ENCODE measurements at regions not wholly inside any gene's neighbourhood (a gene's known extent, or its start where the extent isn't known, plus 50 kb on each side); places are given as distances from the start of the nearest gene placed in this dataset.

- no peak overlapping the region for H3K4me2 ChIP-seq (ENCODE audit: low read length)
- no peaks in the 10 kb centered on the region for H3K9me3 ChIP-seq (replicated peaks; ENCODE audit: low read length)
- H3K36me3 ChIP-seq (ENCODE audit: insufficient read depth, low read length): no peaks in the 10 kb centered on the region
- no peak overlapping the region for H3K9ac ChIP-seq (ENCODE audit: low read depth, low read length)
- H3K27me3 ChIP-seq (ENCODE audit: control insufficient read depth, insufficient read depth, low read length): peaks cover 24% of the 10 kb centered on the region
- no peaks in the 10 kb centered on the region for H3K4me1 ChIP-seq (ENCODE audit: control insufficient read depth, insufficient read depth, low read length)
- no peak overlapping the region for H3K4me3 ChIP-seq (ENCODE audit: low read length)
Observed at GRCh38 chr21:18518054-18518481, 114.5 kb upstream of the TMPRSS15 start.

DNA sequence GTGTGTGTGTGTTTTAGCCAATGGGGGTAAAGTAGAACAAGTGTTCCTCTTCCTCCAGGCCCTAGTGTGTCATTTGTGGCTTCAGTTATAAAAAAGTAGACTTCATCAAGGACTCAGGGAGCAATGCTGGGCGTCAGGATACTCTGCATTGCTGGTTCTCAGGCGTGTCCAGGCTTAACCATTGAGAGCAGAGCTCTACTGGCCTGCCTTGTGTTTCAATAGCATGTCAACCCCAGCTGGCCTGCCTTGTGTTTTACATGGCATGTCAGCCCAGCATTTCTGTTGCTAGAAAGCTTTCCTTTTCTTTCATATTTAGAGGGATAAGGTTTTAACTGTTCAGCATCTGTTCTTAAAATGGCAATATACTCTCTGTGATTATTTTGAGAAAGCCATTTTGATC, 117.6 kb upstream of the TMPRSS15 start:
- Histone ChIP-seq H3K27me3 (ENCODE audit: control insufficient read depth, insufficient read depth, low read length) (peaks cover 18% of the 10 kb centered on the region), H3K9ac (ENCODE audit: low read depth, low read length) (no peak overlapping the region), H3K4me1 (ENCODE audit: control insufficient read depth, insufficient read depth, low read length) (no peaks in the 10 kb centered on the region), H3K4me3 (ENCODE audit: low read length) (no peak overlapping the region), H3K9me3 (replicated peaks; ENCODE audit: low read length) (no peaks in the 10 kb centered on the region), H3K4me2 (ENCODE audit: low read length) (no peak overlapping the region), H3K36me3 (ENCODE audit: insufficient read depth, low read length) (no peaks in the 10 kb centered on the region)

- no peak overlapping the region for H3K9ac ChIP-seq (ENCODE audit: low read depth, low read length)
- no peaks in the 10 kb centered on the region for H3K9me3 ChIP-seq (replicated peaks; ENCODE audit: low read length)
- H3K27me3 ChIP-seq (ENCODE audit: control insufficient read depth, insufficient read depth, low read length): peaks cover 13% of the 10 kb centered on the region
- H3K36me3 ChIP-seq (ENCODE audit: insufficient read depth, low read length): no peaks in the 10 kb centered on the region
- no peaks in the 10 kb centered on the region for H3K4me1 ChIP-seq (ENCODE audit: control insufficient read depth, insufficient read depth, low read length)
- no peak overlapping the region for H3K4me3 ChIP-seq (ENCODE audit: low read length)
- no peak overlapping the region for H3K4me2 ChIP-seq (ENCODE audit: low read length)
Observed at GRCh38 chr21:18522181-18522972, 118.8 kb upstream of the TMPRSS15 start.

- peaks cover 4% of the 10 kb centered on the region for H3K27me3 ChIP-seq (ENCODE audit: control insufficient read depth, insufficient read depth, low read length)
- H3K9me3 ChIP-seq (replicated peaks; ENCODE audit: low read length): no peaks in the 10 kb centered on the region
- H3K36me3 ChIP-seq (ENCODE audit: insufficient read depth, low read length): no peaks in the 10 kb centered on the region
- no peak overlapping the region for H3K4me3 ChIP-seq (ENCODE audit: low read length)
- no peak overlapping the region for H3K9ac ChIP-seq (ENCODE audit: low read depth, low read length)
- H3K4me2 ChIP-seq (ENCODE audit: low read length): no peak overlapping the region
- H3K4me1 ChIP-seq (ENCODE audit: control insufficient read depth, insufficient read depth, low read length): peaks cover 5% of the 10 kb centered on the region
Observed at GRCh38 chr21:18524097-18524880, 120.7 kb upstream of the TMPRSS15 start.

GRCh38 chr21:18529254-18529653, 125.7 kb upstream of the TMPRSS15 start:
- H3K36me3 ChIP-seq (ENCODE audit: insufficient read depth, low read length): no peaks in the 10 kb centered on the region
- no peak overlapping the region for H3K9ac ChIP-seq (ENCODE audit: low read depth, low read length)
- H3K4me2 ChIP-seq (ENCODE audit: low read length): peak overlapping the region; percentile 12
- H3K4me3 ChIP-seq (ENCODE audit: low read length): no peak overlapping the region
- H3K9me3 ChIP-seq (replicated peaks; ENCODE audit: low read length): no peaks in the 10 kb centered on the region
- H3K4me1 ChIP-seq (ENCODE audit: control insufficient read depth, insufficient read depth, low read length): peaks cover 8% of the 10 kb centered on the region
- no peaks in the 10 kb centered on the region for H3K27me3 ChIP-seq (ENCODE audit: control insufficient read depth, insufficient read depth, low read length)

- Histone ChIP-seq H3K36me3 (ENCODE audit: insufficient read depth, low read length) (no peaks in the 10 kb centered on the region), H3K27me3 (ENCODE audit: control insufficient read depth, insufficient read depth, low read length) (no peaks in the 10 kb centered on the region), H3K9ac (ENCODE audit: low read depth, low read length) (no peak overlapping the region), H3K4me1 (ENCODE audit: control insufficient read depth, insufficient read depth, low read length) (peaks cover 10% of the 10 kb centered on the region), H3K4me3 (ENCODE audit: low read length) (no peak overlapping the region), H3K4me2 (ENCODE audit: low read length) (no peak overlapping the region), H3K9me3 (replicated peaks; ENCODE audit: low read length) (no peaks in the 10 kb centered on the region)
Observed at GRCh38 chr21:18542081-18542480, 138.5 kb upstream of the TMPRSS15 start.

GRCh38 chr21:18545908-18546307, 142.3 kb upstream of the TMPRSS15 start:
- no peaks in the 10 kb centered on the region for H3K36me3 ChIP-seq (ENCODE audit: insufficient read depth, low read length)
- no peak overlapping the region for H3K9ac ChIP-seq (ENCODE audit: low read depth, low read length)
- H3K4me2 ChIP-seq (ENCODE audit: low read length): no peak overlapping the region
- H3K4me3 ChIP-seq (ENCODE audit: low read length): no peak overlapping the region
- H3K9me3 ChIP-seq (replicated peaks; ENCODE audit: low read length): no peaks in the 10 kb centered on the region
- peaks cover 17% of the 10 kb centered on the region for H3K4me1 ChIP-seq (ENCODE audit: control insufficient read depth, insufficient read depth, low read length)
- no peaks in the 10 kb centered on the region for H3K27me3 ChIP-seq (ENCODE audit: control insufficient read depth, insufficient read depth, low read length)

GRCh38 chr21:18547347-18547746, 143.8 kb upstream of the TMPRSS15 start:
- Histone ChIP-seq H3K27me3 (ENCODE audit: control insufficient read depth, insufficient read depth, low read length) (no peaks in the 10 kb centered on the region), H3K4me3 (ENCODE audit: low read length) (no peak overlapping the region), H3K4me1 (ENCODE audit: control insufficient read depth, insufficient read depth, low read length) (peaks cover 17% of the 10 kb centered on the region), H3K9ac (ENCODE audit: low read depth, low read length) (no peak overlapping the region), H3K4me2 (ENCODE audit: low read length) (no peak overlapping the region), H3K36me3 (ENCODE audit: insufficient read depth, low read length) (no peaks in the 10 kb centered on the region), H3K9me3 (replicated peaks; ENCODE audit: low read length) (no peaks in the 10 kb centered on the region)

DNA sequence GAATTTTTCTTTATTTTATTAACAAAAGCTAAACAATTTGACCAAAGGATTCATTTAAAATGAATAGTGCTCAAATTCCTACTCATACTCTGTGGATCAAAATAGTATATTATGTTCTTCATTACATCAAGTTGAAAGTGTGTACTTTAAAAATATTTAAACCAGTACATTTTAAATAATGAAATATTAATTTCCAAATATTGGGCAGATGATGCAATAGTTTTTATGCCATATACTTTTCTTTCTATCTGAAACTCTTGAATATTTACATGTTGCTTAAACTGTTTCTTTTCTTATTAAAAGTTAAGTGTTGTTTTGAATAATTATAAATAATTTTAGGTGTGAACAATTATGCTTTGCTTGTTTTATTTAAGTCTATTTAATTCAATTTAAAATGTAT, 144.7 kb upstream of the TMPRSS15 start:
- Histone ChIP-seq H3K4me3 (ENCODE audit: low read length) (no peak overlapping the region), H3K4me2 (ENCODE audit: low read length) (no peak overlapping the region), H3K9ac (ENCODE audit: low read depth, low read length) (no peak overlapping the region), H3K9me3 (replicated peaks; ENCODE audit: low read length) (no peaks in the 10 kb centered on the region), H3K27me3 (ENCODE audit: control insufficient read depth, insufficient read depth, low read length) (no peaks in the 10 kb centered on the region), H3K36me3 (ENCODE audit: insufficient read depth, low read length) (no peaks in the 10 kb centered on the region), H3K4me1 (ENCODE audit: control insufficient read depth, insufficient read depth, low read length) (peaks cover 17% of the 10 kb centered on the region)

DNA sequence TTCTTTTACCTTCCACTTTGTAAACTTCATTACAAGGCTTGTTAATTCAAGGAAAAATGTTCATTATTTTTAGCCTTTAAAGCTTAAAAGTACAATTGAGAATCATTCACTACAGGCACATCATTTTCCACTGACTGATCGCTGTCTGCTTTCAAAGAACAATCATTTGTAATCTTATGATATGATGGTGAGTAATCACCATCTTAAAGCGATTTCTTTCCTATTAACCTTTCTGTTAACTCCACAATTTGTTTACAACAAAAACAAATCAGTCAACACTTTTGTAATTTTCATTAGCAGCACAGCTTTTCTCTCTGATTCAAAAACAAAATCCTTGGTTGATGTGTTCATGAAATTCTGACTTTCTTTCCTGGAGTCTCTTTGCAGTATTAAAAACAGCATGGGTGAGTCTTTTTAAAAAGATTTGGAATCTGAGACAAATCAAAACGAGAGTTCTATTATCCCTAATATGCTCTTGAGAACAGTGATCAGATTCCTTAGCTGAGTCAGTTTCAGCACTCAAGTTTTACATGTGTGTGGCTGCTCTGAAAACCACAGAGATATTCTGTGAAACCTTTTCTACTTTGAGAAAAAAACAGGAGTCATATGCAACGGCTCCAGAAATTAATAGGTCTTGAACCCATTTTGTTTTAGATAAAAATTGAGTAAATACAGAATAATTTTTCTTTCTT, 145.8 kb upstream of the TMPRSS15 start:
- H3K9me3 ChIP-seq (replicated peaks; ENCODE audit: low read length): no peaks in the 10 kb centered on the region
- H3K4me2 ChIP-seq (ENCODE audit: low read length): peak overlapping the region; percentile 58
- peaks cover 17% of the 10 kb centered on the region for H3K4me1 ChIP-seq (ENCODE audit: control insufficient read depth, insufficient read depth, low read length)
- H3K36me3 ChIP-seq (ENCODE audit: insufficient read depth, low read length): no peaks in the 10 kb centered on the region
- H3K27me3 ChIP-seq (ENCODE audit: control insufficient read depth, insufficient read depth, low read length): no peaks in the 10 kb centered on the region
- H3K4me3 ChIP-seq (ENCODE audit: low read length): peak overlapping the region; percentile 21
- peak overlapping the region; percentile 51 for H3K9ac ChIP-seq (ENCODE audit: low read depth, low read length)

DNA sequence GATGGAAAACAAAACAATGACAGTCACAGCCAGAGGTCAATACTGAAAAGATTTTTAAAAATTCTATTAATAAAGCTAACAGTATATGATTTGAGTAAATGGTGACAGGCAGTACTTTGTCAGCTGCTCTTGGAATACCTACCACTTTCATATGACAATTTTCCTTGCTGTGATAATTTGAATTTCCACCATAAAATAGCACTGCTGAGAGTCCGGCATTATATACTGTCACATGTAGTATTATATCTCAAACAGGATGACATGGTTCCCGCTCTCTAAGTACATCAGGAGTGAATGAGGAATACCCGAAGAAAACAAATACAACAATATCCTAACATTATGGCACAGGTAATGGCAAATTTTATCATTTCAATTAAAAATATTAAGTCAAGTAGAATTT, 146.8 kb upstream of the TMPRSS15 start:
- Histone ChIP-seq H3K4me2 (ENCODE audit: low read length) (no peak overlapping the region), H3K9ac (ENCODE audit: low read depth, low read length) (no peak overlapping the region), H3K27me3 (ENCODE audit: control insufficient read depth, insufficient read depth, low read length) (no peaks in the 10 kb centered on the region), H3K9me3 (replicated peaks; ENCODE audit: low read length) (no peaks in the 10 kb centered on the region), H3K4me3 (ENCODE audit: low read length) (no peak overlapping the region), H3K4me1 (ENCODE audit: control insufficient read depth, insufficient read depth, low read length) (peaks cover 17% of the 10 kb centered on the region), H3K36me3 (ENCODE audit: insufficient read depth, low read length) (no peaks in the 10 kb centered on the region)

All from skeletal muscle satellite cell (primary cell).